Neural progenitor cell (in vitro differentiated cells): ENCODE measurements at regions not wholly inside any gene's neighbourhood (a gene's known extent, or its start where the extent isn't known, plus 50 kb on each side); places are given as distances from the start of the nearest gene placed in this dataset.

Source experiments
- DNase-seq: peaks from one replicate; pipeline ENCODE4 v3.0.0-alpha.2; 2016; ENCODE audit warnings: low spot score
- H2AFZ ChIP-seq: fragments of 200-600 bp; sonication (generic); replicated peaks from 2 replicates; pipeline ENCODE4 v1.6.1; 2016; ENCODE audit warnings: antibody characterized with exemption
- H3F3A ChIP-seq: fragments of 200-600 bp; sonication (generic); 2 replicates; pipeline ENCODE4 v1.6.1; 2016; ENCODE audit warnings: antibody characterized with exemption, low read depth
- H3K27ac ChIP-seq: fragments of 200-600 bp; sonication (generic); 2 replicates; pipeline ENCODE4 v1.5.1; 2016; ENCODE audit warnings: mild to moderate bottlenecking
- H3K27me3 ChIP-seq: fragments of 200-600 bp; sonication (generic); 2 replicates; pipeline ENCODE4 v1.6.1; 2016; ENCODE audit warnings: mild to moderate bottlenecking, moderate library complexity
- H3K36me3 ChIP-seq: fragments of 200-600 bp; sonication (generic); 2 replicates; pipeline ENCODE4 v1.5.1; 2016
- H3K4me1 ChIP-seq: fragments of 200-600 bp; sonication (generic); 2 replicates; pipeline ENCODE4 v1.6.1; 2016; ENCODE audit warnings: mixed run types
- H3K4me2 ChIP-seq: fragments of 200-600 bp; sonication (generic); 2 replicates; pipeline ENCODE4 v1.6.1; 2016
- H3K4me3 ChIP-seq: fragments of 200-600 bp; sonication (generic); 2 replicates; pipeline ENCODE4 v1.5.1; 2016
- H3K79me2 ChIP-seq: fragments of 200-600 bp; sonication (generic); 2 replicates; pipeline ENCODE4 v1.6.1; 2016; ENCODE audit warnings: low read depth
- H3K9ac ChIP-seq: fragments of 200-600 bp; sonication (generic); 2 replicates; pipeline ENCODE4 v1.6.1; 2016
- H3K9me3 ChIP-seq: fragments of 200-600 bp; sonication (generic); 2 replicates; pipeline ENCODE4 v1.5.1; 2016; ENCODE audit warnings: low read depth
- H4K20me1 ChIP-seq: fragments of 200-600 bp; sonication (generic); 2 replicates; pipeline ENCODE4 v1.6.1; 2016; ENCODE audit warnings: low read depth
- H3K27ac Mint-ChIP-seq: 3 replicates; pipeline ENCODE4 v1.8.0; 2021; ENCODE audit warnings: mixed read lengths
- H3K27me3 Mint-ChIP-seq: 2 replicates; pipeline ENCODE4 v1.8.0; 2022; ENCODE audit warnings: low read depth, mild to moderate bottlenecking, inconsistent platforms, moderate library complexity, mixed read lengths; ENCODE audit not compliant: insufficient read depth
- H3K36me3 Mint-ChIP-seq: 3 replicates; pipeline ENCODE4 v1.8.0; 2021; ENCODE audit warnings: mixed read lengths
- H3K4me1 Mint-ChIP-seq: 3 replicates; pipeline ENCODE4 v1.8.0; 2021; ENCODE audit warnings: mixed read lengths
- H3K4me3 Mint-ChIP-seq: 3 replicates; pipeline ENCODE4 v1.8.0; 2021; ENCODE audit warnings: mild to moderate bottlenecking, moderate library complexity, mixed read lengths
- H3K9me3 Mint-ChIP-seq: 3 replicates; pipeline ENCODE4 v1.8.0; 2020; ENCODE audit warnings: mixed read lengths
- CTCF ChIP-seq: fragments of 200-600 bp; sonication (generic); IDR thresholded peaks from 2 replicates; pipeline ENCODE4 v1.5.1; 2017; ENCODE audit warnings: antibody characterized with exemption, mild to moderate bottlenecking
- EZH2 ChIP-seq: fragments of 200-600 bp; sonication (generic); IDR thresholded peaks from 2 replicates; pipeline ENCODE4 v1.6.1; 2017; ENCODE audit warnings: antibody characterized with exemption, mild to moderate bottlenecking, moderate library complexity
- EZH2phosphoT487 ChIP-seq: fragments of 200-600 bp; sonication (generic); IDR thresholded peaks from 2 replicates; pipeline ENCODE4 v1.6.1; 2017; ENCODE audit warnings: antibody characterized with exemption

- no peak for TF ChIP-seq EZH2phosphoT487
- no peak for TF ChIP-seq EZH2
- no peak for TF ChIP-seq CTCF
- Histone ChIP-seq H3K27me3 (no peaks in the 10 kb centered on the region), H3K4me1 (peaks cover 16% of the 10 kb centered on the region), H4K20me1 (no peaks in the 10 kb centered on the region), H3K27ac (no peak overlapping the region), H3K9ac (no peak overlapping the region), H3K4me3 (no peak overlapping the region), H3K4me2 (peak overlapping the region; percentile 40), H2AFZ (peak overlapping the region; percentile 53), H3K79me2 (no peaks in the 10 kb centered on the region), H3F3A (peaks cover 8% of the 10 kb centered on the region), H3K9me3 (no peaks in the 10 kb centered on the region), H3K36me3 (no peaks in the 10 kb centered on the region)
- Mint-ChIP-seq H3K4me3 (no peak overlapping the region), H3K27me3 (no peaks in the 10 kb centered on the region), H3K36me3 (no peaks in the 10 kb centered on the region), H3K4me1 (peaks cover 17% of the 10 kb centered on the region), H3K9me3 (no peaks in the 10 kb centered on the region), H3K27ac (no peak overlapping the region)
- DNase-seq, result peak; percentile 15
Measured at GRCh38 chr15:25543196-25543595, 104.4 kb upstream of the UBE3A start.

DNA sequence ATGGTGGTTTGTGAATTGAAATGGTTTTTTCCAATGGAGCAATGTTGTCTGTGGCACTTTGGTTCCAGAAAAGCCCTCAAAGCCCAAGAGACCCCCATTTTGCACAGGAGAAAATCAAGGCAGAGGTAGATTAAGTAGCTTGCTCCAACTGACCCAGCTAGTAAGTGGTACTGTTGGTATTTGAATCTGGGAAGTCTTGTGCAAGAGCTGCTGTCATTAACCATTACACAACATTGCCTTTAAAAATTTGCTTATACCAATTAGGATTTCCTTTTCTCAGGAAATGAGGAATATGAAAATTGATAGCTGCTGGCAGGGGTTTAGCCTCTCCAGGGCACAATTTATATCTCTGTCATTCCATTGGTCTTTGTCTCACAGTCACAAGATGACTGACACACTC lies 102.4 kb upstream of the UBE3A start:
- no peaks in the 10 kb centered on the region for H3K36me3 Mint-ChIP-seq

GRCh38 chr15:25536801-25537611 lies 98.2 kb upstream of the UBE3A start:
- H3K36me3 ChIP-seq, result no peaks in the 10 kb centered on the region
- no peak for TF ChIP-seq CTCF
- no peak for TF ChIP-seq EZH2phosphoT487
- no peak for TF ChIP-seq EZH2
- Mint-ChIP-seq H3K36me3 (no peaks in the 10 kb centered on the region), H3K9me3 (peaks cover 6% of the 10 kb centered on the region), H3K4me3 (no peak overlapping the region), H3K27ac (no peak overlapping the region), H3K4me1 (peaks cover 5% of the 10 kb centered on the region), H3K27me3 (peaks cover 2% of the 10 kb centered on the region)
- H3K9me3 ChIP-seq, result no peaks in the 10 kb centered on the region
- H2AFZ ChIP-seq, result no peak overlapping the region
- H4K20me1 ChIP-seq, result no peaks in the 10 kb centered on the region
- no peaks in the 10 kb centered on the region for H3F3A ChIP-seq
- no peak overlapping the region for H3K4me3 ChIP-seq
- H3K4me2 ChIP-seq, result no peak overlapping the region
- H3K27me3 ChIP-seq, result no peaks in the 10 kb centered on the region
- H3K27ac ChIP-seq, result no peak overlapping the region
- H3K9ac ChIP-seq, result no peak overlapping the region
- peaks cover under 1% of the 10 kb centered on the region for H3K4me1 ChIP-seq
- no peaks in the 10 kb centered on the region for H3K79me2 ChIP-seq
- DNase-seq, result no peak

More for the DNA sequence above, 102.4 kb upstream of the UBE3A start:
- Mint-ChIP-seq H3K27me3 (peaks cover 2% of the 10 kb centered on the region), H3K9me3 (peaks cover 3% of the 10 kb centered on the region), H3K4me3 (no peak overlapping the region), H3K27ac (no peak overlapping the region), H3K4me1 (peaks cover 17% of the 10 kb centered on the region)
- no peaks in the 10 kb centered on the region for H3K27me3 ChIP-seq
- H4K20me1 ChIP-seq, result no peaks in the 10 kb centered on the region
- DNase-seq, result no peak
- peaks cover 16% of the 10 kb centered on the region for H3K4me1 ChIP-seq
- H3K36me3 ChIP-seq, result no peaks in the 10 kb centered on the region
- H2AFZ ChIP-seq, result no peak overlapping the region
- no peak for TF ChIP-seq EZH2phosphoT487
- TF ChIP-seq EZH2, result no peak
- no peak for TF ChIP-seq CTCF
- H3K4me3 ChIP-seq, result no peak overlapping the region
- no peaks in the 10 kb centered on the region for H3K9me3 ChIP-seq
- H3K79me2 ChIP-seq, result no peaks in the 10 kb centered on the region
- no peak overlapping the region for H3K4me2 ChIP-seq
- H3K27ac ChIP-seq, result no peak overlapping the region
- peaks cover 8% of the 10 kb centered on the region for H3F3A ChIP-seq
- no peak overlapping the region for H3K9ac ChIP-seq
